ENCODE measurements at regions not wholly inside any gene's neighbourhood (a gene's known extent, or its start where the extent isn't known, plus 50 kb on each side); places are given as distances from the start of the nearest gene placed in this dataset.

DNA sequence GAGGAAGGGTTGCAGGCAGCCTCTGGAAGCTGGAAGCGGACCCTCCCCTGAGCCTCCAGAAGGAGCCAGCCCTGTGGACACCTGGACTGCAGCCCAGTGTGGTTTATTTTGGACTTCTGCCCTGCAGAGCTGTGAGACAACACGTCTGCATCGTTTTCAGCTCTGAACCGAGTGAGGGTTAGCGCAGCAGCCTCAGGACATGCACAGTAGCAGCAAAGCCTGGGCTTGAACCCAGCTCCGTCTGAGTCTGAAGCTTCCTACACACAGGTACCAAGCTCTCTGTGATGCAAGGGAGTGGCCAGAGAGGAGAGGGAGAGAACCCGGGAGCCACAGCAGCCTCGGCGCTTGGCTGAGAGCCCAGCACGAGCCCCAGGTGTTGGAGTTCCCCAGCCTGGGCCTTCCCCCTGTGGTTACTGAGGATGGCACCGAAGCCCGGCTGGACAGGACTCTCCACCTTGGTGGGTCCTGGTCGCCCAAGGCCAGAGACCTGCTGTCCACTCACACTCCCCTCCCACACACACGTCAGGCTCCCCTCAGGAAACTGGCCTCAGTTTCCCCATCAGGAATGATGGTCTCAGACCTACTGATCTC lies 128.2 kb downstream of the OLFM1 start:
- 16 to 34% (median 29%) methylated on average over 7 to 14 of the region's 14 CpGs for WGBS, 5 donors
- TF ChIP-seq, protein P1, sequence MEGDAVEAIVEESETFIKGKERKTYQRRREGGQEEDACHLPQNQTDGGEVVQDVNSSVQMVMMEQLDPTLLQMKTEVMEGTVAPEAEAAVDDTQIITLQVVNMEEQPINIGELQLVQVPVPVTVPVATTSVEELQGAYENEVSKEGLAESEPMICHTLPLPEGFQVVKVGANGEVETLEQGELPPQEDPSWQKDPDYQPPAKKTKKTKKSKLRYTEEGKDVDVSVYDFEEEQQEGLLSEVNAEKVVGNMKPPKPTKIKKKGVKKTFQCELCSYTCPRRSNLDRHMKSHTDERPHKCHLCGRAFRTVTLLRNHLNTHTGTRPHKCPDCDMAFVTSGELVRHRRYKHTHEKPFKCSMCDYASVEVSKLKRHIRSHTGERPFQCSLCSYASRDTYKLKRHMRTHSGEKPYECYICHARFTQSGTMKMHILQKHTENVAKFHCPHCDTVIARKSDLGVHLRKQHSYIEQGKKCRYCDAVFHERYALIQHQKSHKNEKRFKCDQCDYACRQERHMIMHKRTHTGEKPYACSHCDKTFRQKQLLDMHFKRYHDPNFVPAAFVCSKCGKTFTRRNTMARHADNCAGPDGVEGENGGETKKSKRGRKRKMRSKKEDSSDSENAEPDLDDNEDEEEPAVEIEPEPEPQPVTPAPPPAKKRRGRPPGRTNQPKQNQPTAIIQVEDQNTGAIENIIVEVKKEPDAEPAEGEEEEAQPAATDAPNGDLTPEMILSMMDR (IDR thresholded peaks at IDR 0.05): no peak
- TF ChIP-seq POLR2AphosphoS5 (IDR thresholded peaks at IDR 0.05) (no peak), POLR2A (IDR thresholded peaks at IDR 0.05) (no peak), EP300 (IDR thresholded peaks at IDR 0.05) (no peak)
- peak; percentile 74 to 90 for DNase-seq
- Histone ChIP-seq H3K27me3 (peaks cover 0 to 83% (median 11%) of the 10 kb centered on the region in 3 donors), H3K9me3 (peaks cover 0 to 16% (median 13%) of the 10 kb centered on the region in 4 donors), H3K4me3 (no peak overlapping the region), H3K4me1 (peaks cover 6 to 20% (median 16%) of the 10 kb centered on the region in 4 donors), H3K36me3 (no peaks in the 10 kb centered on the region), H3K27ac (no peak overlapping the region)
- intact Hi-C loops (cut with DNase I; ENCODE audit: low total_unique reads): no loop called here

DNA sequence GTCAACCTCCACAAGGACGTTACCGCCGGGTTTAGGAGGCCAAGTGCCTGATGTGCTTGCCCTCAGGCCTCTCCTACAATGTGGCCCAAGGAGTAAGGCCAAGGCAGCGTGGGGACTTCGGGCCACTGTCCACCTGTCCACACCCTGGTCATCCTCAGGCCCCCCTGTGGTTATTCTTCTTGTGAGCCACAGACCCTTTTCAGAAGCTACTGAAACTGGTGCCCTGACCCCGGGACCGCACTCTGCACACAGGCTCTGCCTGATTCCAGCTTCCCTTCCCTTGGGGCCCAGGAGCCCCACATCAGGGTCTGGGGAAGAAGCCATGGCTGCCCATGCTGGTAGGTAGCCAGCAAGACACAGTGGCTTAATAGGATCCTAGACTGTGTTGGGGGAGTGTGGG lies 128.8 kb downstream of the OLFM1 start:
- no peak overlapping the region for H3K4me3 ChIP-seq
- no peak for DNase-seq
- intact Hi-C loops (cut with DNase I; ENCODE audit: low total_unique reads): no loop called here
- peaks cover 6 to 20% (median 16%) of the 10 kb centered on the region in 4 donors for H3K4me1 ChIP-seq
- H3K27ac ChIP-seq: no peak overlapping the region
- H3K27me3 ChIP-seq: peaks cover 0 to 83% (median 11%) of the 10 kb centered on the region in 3 donors
- H3K36me3 ChIP-seq: no peaks in the 10 kb centered on the region
- H3K9me3 ChIP-seq: peaks cover 0 to 10% (median 7%) of the 10 kb centered on the region in 4 donors
- TF ChIP-seq POLR2A (IDR thresholded peaks at IDR 0.05): no peak
- TF ChIP-seq, protein P1 (IDR thresholded peaks at IDR 0.05): no peak
- no peak for TF ChIP-seq EP300 (IDR thresholded peaks at IDR 0.05)
- TF ChIP-seq POLR2AphosphoS5 (IDR thresholded peaks at IDR 0.05): no peak
- 84 to 94% (median 89%) methylated on average over 2 to 7 of the region's 7 CpGs for whole genome bisulfite sequencing, 5 donors

DNA sequence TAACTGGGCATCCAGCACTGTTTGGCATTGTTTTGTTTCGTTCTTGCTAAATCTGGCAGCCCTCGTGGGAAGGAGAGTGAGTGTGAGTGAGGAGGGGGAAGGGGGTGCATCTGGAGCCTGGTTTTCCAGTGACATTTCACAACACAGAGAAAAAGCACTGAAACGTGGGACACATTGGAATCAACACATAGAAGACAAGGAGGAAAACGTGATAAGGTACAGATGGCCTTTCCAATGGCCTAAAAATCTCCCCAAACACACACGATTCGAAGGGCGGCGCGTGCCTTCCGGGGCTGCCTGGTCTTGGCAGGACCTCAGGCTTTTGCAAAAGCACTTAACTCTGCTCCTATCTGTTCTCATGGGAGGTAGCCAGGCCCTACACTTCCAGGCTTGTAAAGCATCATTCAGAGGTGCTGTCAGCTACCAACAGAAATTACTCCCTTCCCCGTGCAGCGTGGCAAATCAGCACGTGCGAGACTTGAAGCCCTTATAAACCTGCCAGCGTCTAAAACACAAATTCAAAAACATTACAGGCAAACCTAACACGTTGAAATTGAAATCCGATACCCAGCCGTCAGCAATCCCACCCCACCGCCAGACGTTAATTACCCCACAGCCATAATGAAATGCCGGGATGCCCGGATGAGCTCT lies 129.4 kb downstream of the OLFM1 start:
- Histone ChIP-seq H3K27ac (no peak overlapping the region), H3K4me1 (peaks cover 6 to 20% (median 16%) of the 10 kb centered on the region in 4 donors), H3K36me3 (no peaks in the 10 kb centered on the region), H3K4me3 (no peak overlapping the region), H3K27me3 (peaks cover 0 to 83% (median 11%) of the 10 kb centered on the region in 3 donors), H3K9me3 (peaks cover 0 to 3% (median under 1%) of the 10 kb centered on the region in 4 donors)
- TF ChIP-seq EP300 (IDR thresholded peaks at IDR 0.05) (no peak), POLR2AphosphoS5 (IDR thresholded peaks at IDR 0.05) (no peak), POLR2A (IDR thresholded peaks at IDR 0.05) (no peak)
- TF ChIP-seq, protein P1 (IDR thresholded peaks at IDR 0.05): no peak
- intact Hi-C loops (cut with DNase I; ENCODE audit: low total_unique reads): no loop called here
- peak in 1 of 2 donors; percentile 59 for DNase-seq
- WGBS, 5 donors: 46 to 61% (median 53%) methylated on average over 22 of the region's 22 CpGs

DNA sequence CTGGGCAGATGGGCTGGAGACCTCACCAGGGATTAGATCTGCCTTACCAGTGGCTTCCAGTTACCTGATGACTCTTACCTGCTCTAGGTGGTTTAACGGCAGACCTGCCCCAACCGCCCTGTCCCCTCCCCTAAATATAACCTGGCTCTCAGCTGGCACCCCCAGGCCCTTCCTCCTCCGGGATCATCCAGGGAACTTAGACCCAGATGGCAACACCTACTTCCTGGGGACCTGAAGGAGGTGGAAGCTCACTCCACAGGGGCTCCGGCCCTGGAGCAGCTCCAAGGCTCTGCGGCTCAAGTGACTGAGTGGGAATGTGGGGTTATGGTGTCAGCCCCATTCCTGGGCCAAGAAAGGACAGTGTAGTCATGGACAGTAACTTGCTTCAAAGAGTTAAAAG lies 130.4 kb downstream of the OLFM1 start:
- Histone ChIP-seq H3K9me3 (no peaks in the 10 kb centered on the region), H3K36me3 (no peaks in the 10 kb centered on the region), H3K27me3 (peaks cover 0 to 88% (median 11%) of the 10 kb centered on the region in 3 donors), H3K4me1 (peaks cover 6 to 26% (median 16%) of the 10 kb centered on the region in 4 donors), H3K4me3 (no peak overlapping the region), H3K27ac (no peak overlapping the region)
- TF ChIP-seq POLR2AphosphoS5 (IDR thresholded peaks at IDR 0.05): no peak
- no peak for TF ChIP-seq POLR2A (IDR thresholded peaks at IDR 0.05)
- TF ChIP-seq, protein P1 (IDR thresholded peaks at IDR 0.05): no peak
- intact Hi-C loops (cut with DNase I; ENCODE audit: low total_unique reads): no loop called here
- DNase-seq: no peak
- 63 to 74% (median 70%) methylated on average over 5 of the region's 5 CpGs for WGBS, 5 donors

All from stomach (tissue), 8 donors.